ENCODE measurements at regions not wholly inside any gene's neighbourhood (a gene's known extent, or its start where the extent isn't known, plus 50 kb on each side); places are given as distances from the start of the nearest gene placed in this dataset.
A peak's percentile ranks its signal among the peaks of the same experiment; 100 is the strongest.

DNA sequence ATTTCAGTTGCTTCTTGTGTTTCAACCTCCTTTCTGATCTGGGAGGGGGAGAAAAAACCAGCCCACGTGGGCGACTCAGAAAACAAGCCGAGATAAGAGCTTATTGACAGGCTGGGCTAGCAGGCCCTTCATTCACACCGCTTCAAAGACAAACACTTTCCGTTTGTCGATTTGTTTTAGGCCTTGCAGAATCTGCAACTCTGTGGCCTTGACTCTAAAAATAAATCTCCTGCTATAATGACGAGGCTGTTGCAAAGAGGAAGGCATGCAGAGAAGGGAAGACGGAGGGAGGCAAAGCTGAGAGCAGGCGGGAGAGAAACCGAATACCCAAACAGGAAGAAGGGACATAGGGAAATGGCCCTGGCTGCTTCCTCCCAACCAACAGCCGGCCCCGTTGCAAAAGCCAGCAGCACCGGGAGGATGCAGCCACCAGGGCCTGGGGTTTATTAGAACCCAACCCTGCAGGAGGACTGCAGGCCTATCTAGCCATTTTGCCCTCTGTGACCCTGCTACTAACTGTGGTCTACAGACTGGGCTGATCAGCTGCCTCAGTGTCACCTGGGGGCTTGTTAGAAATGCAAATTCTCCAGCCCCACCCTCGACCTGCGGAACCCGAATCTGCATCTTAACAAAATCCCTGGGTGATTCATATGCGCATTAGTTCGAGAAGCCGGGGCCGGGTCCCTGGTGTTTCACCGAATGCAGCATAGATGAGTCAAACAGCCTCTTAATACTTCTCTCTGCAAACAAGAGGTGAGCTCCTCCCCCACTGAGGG lies 325.5 kb downstream of the BCOR start (continued):
- TF ChIP-seq ZNF589 (CRISPR knock-in tag; IDR thresholded peaks at IDR 0.05; ENCODE audit: low read depth), result no peak
- TF ChIP-seq TRIM28 (IDR thresholded peaks at IDR 0.05), result no peak
- TF ChIP-seq SP2 (IDR thresholded peaks at IDR 0.05; ENCODE audit: extremely low read depth, low read depth, low read length, poor library complexity, severe bottlenecking), result no peak
- TF ChIP-seq GTF2A2 (tag; IDR thresholded peaks at IDR 0.05), result no peak
- no peak for TF ChIP-seq HIVEP1 (CRISPR knock-in tag; IDR thresholded peaks at IDR 0.05)
- TF ChIP-seq CBX8 (IDR thresholded peaks at IDR 0.05; ENCODE audit: borderline replicate concordance, extremely low read depth, low read depth, low read length, poor library complexity, severe bottlenecking), result no peak
- no peak for TF ChIP-seq CXXC5 (CRISPR knock-in tag; IDR thresholded peaks at IDR 0.05)
- TF ChIP-seq CCAR2 (IDR thresholded peaks at IDR 0.05; ENCODE audit: low read depth, low read length), result no peak
- no peak for TF ChIP-seq PTBP1 (IDR thresholded peaks at IDR 0.05; ENCODE audit: low read depth, low read length)
- peak; percentile 48 for TF ChIP-seq FOSL1 (tag; conservative IDR thresholded peaks at IDR 0.05)
- TF ChIP-seq RFX5 (IDR thresholded peaks at IDR 0.05; ENCODE audit: low read depth, low read length), result no peak
- TF ChIP-seq, protein P1, sequence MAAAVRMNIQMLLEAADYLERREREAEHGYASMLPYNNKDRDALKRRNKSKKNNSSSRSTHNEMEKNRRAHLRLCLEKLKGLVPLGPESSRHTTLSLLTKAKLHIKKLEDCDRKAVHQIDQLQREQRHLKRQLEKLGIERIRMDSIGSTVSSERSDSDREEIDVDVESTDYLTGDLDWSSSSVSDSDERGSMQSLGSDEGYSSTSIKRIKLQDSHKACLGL (CRISPR knock-in tag; IDR thresholded peaks at IDR 0.05; ENCODE audit: borderline replicate concordance, poor library complexity, severe bottlenecking), result no peak
- no peak for TF ChIP-seq KLF16 (IDR thresholded peaks at IDR 0.05)
- TF ChIP-seq HLTF (IDR thresholded peaks at IDR 0.05), result no peak
- TF ChIP-seq ZKSCAN1 (IDR thresholded peaks at IDR 0.05; ENCODE audit: low read depth, low read length), result no peak
- TF ChIP-seq ZNF133 (CRISPR knock-in tag; IDR thresholded peaks at IDR 0.05), result no peak
- no peak for TF ChIP-seq GTF3C2 (IDR thresholded peaks at IDR 0.05; ENCODE audit: borderline replicate concordance, extremely low read depth, insufficient read length)
- TF ChIP-seq BDP1 (IDR thresholded peaks at IDR 0.05; ENCODE audit: insufficient read depth, insufficient read length), result no peak
- no peak for TF ChIP-seq ZNF175 (CRISPR knock-in tag; IDR thresholded peaks at IDR 0.05; ENCODE audit: low read depth)
- TF ChIP-seq, protein P2, sequence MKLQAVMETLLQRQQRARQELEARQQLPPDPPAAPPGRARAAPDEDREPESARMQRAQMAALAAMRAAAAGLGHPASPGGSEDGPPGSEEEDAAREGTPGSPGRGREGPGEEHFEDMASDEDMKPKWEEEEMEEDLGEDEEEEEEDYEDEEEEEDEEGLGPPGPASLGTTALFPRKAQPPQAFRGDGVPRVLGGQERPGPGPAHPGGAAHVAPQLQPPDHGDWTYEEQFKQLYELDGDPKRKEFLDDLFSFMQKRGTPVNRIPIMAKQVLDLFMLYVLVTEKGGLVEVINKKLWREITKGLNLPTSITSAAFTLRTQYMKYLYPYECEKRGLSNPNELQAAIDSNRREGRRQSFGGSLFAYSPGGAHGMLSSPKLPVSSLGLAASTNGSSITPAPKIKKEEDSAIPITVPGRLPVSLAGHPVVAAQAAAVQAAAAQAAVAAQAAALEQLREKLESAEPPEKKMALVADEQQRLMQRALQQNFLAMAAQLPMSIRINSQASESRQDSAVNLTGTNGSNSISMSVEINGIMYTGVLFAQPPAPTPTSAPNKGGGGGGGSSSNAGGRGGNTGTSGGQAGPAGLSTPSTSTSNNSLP (IDR thresholded peaks at IDR 0.05; ENCODE audit: borderline replicate concordance, low read depth, low read length), result no peak
- no peak for TF ChIP-seq TAL1 (IDR thresholded peaks at IDR 0.05)
- no peak for TF ChIP-seq TBP (optimal IDR thresholded peaks at IDR 0.05; ENCODE audit: low read depth, low read length)
- TF ChIP-seq LARP7 (IDR thresholded peaks at IDR 0.05), result no peak
- TF ChIP-seq, protein P3, sequence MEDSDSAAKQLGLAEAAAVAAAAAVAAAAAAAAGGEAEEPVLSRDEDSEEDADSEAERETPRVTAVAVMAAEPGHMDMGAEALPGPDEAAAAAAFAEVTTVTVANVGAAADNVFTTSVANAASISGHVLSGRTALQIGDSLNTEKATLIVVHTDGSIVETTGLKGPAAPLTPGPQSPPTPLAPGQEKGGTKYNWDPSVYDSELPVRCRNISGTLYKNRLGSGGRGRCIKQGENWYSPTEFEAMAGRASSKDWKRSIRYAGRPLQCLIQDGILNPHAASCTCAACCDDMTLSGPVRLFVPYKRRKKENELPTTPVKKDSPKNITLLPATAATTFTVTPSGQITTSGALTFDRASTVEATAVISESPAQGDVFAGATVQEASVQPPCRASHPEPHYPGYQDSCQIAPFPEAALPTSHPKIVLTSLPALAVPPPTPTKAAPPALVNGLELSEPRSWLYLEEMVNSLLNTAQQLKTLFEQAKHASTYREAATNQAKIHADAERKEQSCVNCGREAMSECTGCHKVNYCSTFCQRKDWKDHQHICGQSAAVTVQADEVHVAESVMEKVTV (CRISPR knock-in tag; IDR thresholded peaks at IDR 0.05), result no peak
